SU-DHL-6 (cell line): ENCODE measurements at regions not wholly inside any gene's neighbourhood (a gene's known extent, or its start where the extent isn't known, plus 50 kb on each side); places are given as distances from the start of the nearest gene placed in this dataset.

Source experiments
- H2AFZ ChIP-seq: fragments of 200-600 bp; sonication (generic); 2 replicates; pipeline ENCODE4 v1.6.1; 2014; ENCODE audit warnings: low read depth, mild to moderate bottlenecking, moderate library complexity, mixed read lengths, antibody characterized with exemption, low read length; ENCODE audit not compliant: severe bottlenecking
- H3F3A ChIP-seq: fragments of 200-600 bp; shearing (Covaris generic); 2 replicates; pipeline ENCODE4 v1.6.0; 2016; ENCODE audit warnings: antibody characterized with exemption, mild to moderate bottlenecking; ENCODE audit not compliant: insufficient read depth
- H3K27ac ChIP-seq: fragments of 200-600 bp; sonication (generic); 2 replicates; pipeline ENCODE4 v1.5.1; 2016; ENCODE audit warnings: low read depth, mild to moderate bottlenecking, low read length, moderate library complexity, mixed read lengths
- H3K27me3 ChIP-seq: fragments of 200-600 bp; sonication (generic), shearing (Covaris generic); 2 replicates; pipeline ENCODE4 v1.6.0; 2014; ENCODE audit warnings: mild to moderate bottlenecking, low read length
- H3K36me3 ChIP-seq: fragments of 200-600 bp; sonication (generic); 2 replicates; pipeline ENCODE4 v1.6.1; 2014; ENCODE audit warnings: mild to moderate bottlenecking, low read length, mixed read lengths
- H3K4me2 ChIP-seq: fragments of 300-600, 200-600 bp; shearing (Covaris generic), sonication (generic); 2 replicates; pipeline ENCODE4 v1.6.0; 2014; ENCODE audit warnings: low read length, low read depth, mild to moderate bottlenecking; ENCODE audit not compliant: poor library complexity, severe bottlenecking
- H3K4me3 ChIP-seq: fragments of 200-600 bp; sonication (generic); 2 replicates; pipeline ENCODE4 v1.5.1; 2014; ENCODE audit warnings: antibody characterized with exemption, low read length, mild to moderate bottlenecking, mixed read lengths; ENCODE audit not compliant: insufficient read depth, poor library complexity, severe bottlenecking
- H3K79me2 ChIP-seq: fragments of 200-600 bp; sonication (generic); 2 replicates; pipeline ENCODE4 v1.6.1; 2014; ENCODE audit warnings: mild to moderate bottlenecking, low read length, moderate library complexity; ENCODE audit not compliant: insufficient read depth
- H3K9ac ChIP-seq: fragments of 200-600 bp; sonication (generic); 2 replicates; pipeline ENCODE4 v1.7.0; 2014; ENCODE audit warnings: mild to moderate bottlenecking, low read length
- H3K9me2 ChIP-seq: fragments of 200-600 bp; sonication (generic); replicated peaks from 2 replicates; pipeline ENCODE4 v1.6.1; 2014; ENCODE audit warnings: low read length; ENCODE audit not compliant: insufficient read depth
- H3K9me3 ChIP-seq: fragments of 200-600 bp; sonication (generic); 2 replicates; pipeline ENCODE4 v1.6.1; 2014; ENCODE audit warnings: low read length, mixed read lengths; ENCODE audit not compliant: insufficient read depth
- H4K20me1 ChIP-seq: fragments of 200-600 bp; sonication (generic); 2 replicates; pipeline ENCODE4 v1.6.1; 2014; ENCODE audit warnings: low read depth, mild to moderate bottlenecking, antibody characterized with exemption, low read length, moderate library complexity, mixed read lengths
- CTCF ChIP-seq: fragments of 200-600 bp; sonication (generic); IDR thresholded peaks from one replicate; pipeline ENCODE4 v1.5.1; 2017; ENCODE audit warnings: antibody characterized with exemption, mild to moderate bottlenecking, low read length, moderate library complexity; ENCODE audit not compliant: insufficient read depth, poor library complexity, severe bottlenecking
- EZH2phosphoT487 ChIP-seq: fragments of 200-600 bp; sonication (generic), shearing (Covaris generic); conservative IDR thresholded peaks from 2 replicates; pipeline ENCODE4 v1.6.1; 2018; ENCODE audit warnings: mild to moderate bottlenecking, antibody characterized with exemption, low read length, moderate library complexity, mixed read lengths

- H3K4me2 ChIP-seq, result no peak overlapping the region
- no peak overlapping the region for H3K27ac ChIP-seq
- H3K9ac ChIP-seq, result no peak overlapping the region
- H3K79me2 ChIP-seq, result no peaks in the 10 kb centered on the region
- no peaks in the 10 kb centered on the region for H3K27me3 ChIP-seq
- no peaks in the 10 kb centered on the region for H3K9me3 ChIP-seq
- H3K9me2 ChIP-seq, result no peaks in the 10 kb centered on the region
- H3K36me3 ChIP-seq, result no peaks in the 10 kb centered on the region
- no peak overlapping the region for H3K4me3 ChIP-seq
- H4K20me1 ChIP-seq, result no peaks in the 10 kb centered on the region
- H3F3A ChIP-seq, result peaks cover 20% of the 10 kb centered on the region
- TF ChIP-seq EZH2phosphoT487 (no peak), CTCF (no peak)
- H2AFZ ChIP-seq, result no peak overlapping the region
Observed at GRCh38 chr15:31259562-31260252, 66.9 kb upstream of the KLF13 start.

DNA sequence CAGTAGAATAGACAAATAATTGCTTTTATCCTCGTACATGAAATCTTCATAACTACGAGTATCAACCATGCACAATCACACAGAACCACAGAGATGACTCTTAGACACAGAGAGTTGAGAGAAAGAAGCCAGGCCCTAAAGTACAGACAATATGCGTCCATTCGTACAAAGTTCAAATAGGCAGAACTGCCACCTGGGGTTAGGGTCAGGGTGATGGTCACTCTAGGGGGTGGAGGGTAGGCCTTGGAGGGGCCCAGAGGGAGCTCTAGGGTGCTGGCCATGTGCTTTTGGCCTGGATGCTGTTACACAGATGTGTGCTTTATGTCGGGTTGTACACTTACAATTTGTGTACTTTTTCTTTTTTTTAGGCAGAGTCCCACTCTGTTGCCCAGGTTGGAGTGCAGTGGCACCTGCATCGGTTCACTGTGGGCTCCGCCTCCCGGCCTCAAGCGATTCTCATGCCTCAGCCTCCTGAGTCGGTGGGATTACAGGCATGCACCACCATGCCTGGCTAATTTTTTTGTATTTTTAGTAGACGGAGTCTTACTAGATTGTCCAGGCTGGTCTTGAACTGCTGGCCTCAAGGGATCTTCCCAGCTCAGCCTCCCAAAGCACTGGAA is 65.9 kb upstream of the KLF13 start:
- H3F3A ChIP-seq, result peaks cover 31% of the 10 kb centered on the region
- H3K4me3 ChIP-seq, result no peak overlapping the region
- H3K27me3 ChIP-seq, result no peaks in the 10 kb centered on the region
- no peak overlapping the region for H3K27ac ChIP-seq
- no peaks in the 10 kb centered on the region for H3K36me3 ChIP-seq
- H3K4me2 ChIP-seq, result no peak overlapping the region
- H3K9me3 ChIP-seq, result no peaks in the 10 kb centered on the region
- H4K20me1 ChIP-seq, result no peaks in the 10 kb centered on the region
- H3K9ac ChIP-seq, result no peak overlapping the region
- no peak overlapping the region for H2AFZ ChIP-seq
- TF ChIP-seq CTCF (no peak), EZH2phosphoT487 (no peak)
- H3K9me2 ChIP-seq, result no peaks in the 10 kb centered on the region
- H3K79me2 ChIP-seq, result no peaks in the 10 kb centered on the region

GRCh38 chr15:31261266-31262142 is 65.1 kb upstream of the KLF13 start:
- H3K9ac ChIP-seq, result no peak overlapping the region
- H3K4me3 ChIP-seq, result no peak overlapping the region
- H4K20me1 ChIP-seq, result no peaks in the 10 kb centered on the region
- H3K36me3 ChIP-seq, result no peaks in the 10 kb centered on the region
- no peak overlapping the region for H3K4me2 ChIP-seq
- no peaks in the 10 kb centered on the region for H3K79me2 ChIP-seq
- H3F3A ChIP-seq, result peaks cover 37% of the 10 kb centered on the region
- H3K27ac ChIP-seq, result no peak overlapping the region
- TF ChIP-seq CTCF, result no peak
- no peak for TF ChIP-seq EZH2phosphoT487
- no peak overlapping the region for H2AFZ ChIP-seq
- no peaks in the 10 kb centered on the region for H3K27me3 ChIP-seq
- H3K9me3 ChIP-seq, result no peaks in the 10 kb centered on the region
- no peaks in the 10 kb centered on the region for H3K9me2 ChIP-seq
